DOHH2 (cell line): ENCODE measurements at regions not wholly inside any gene's neighbourhood (a gene's known extent, or its start where the extent isn't known, plus 50 kb on each side); places are given as distances from the start of the nearest gene placed in this dataset.

Source experiments
- H3F3A ChIP-seq: fragments of 200-600 bp; sonication (generic), shearing (Covaris generic); 2 replicates; pipeline ENCODE4 v1.6.0; 2016; ENCODE audit warnings: antibody characterized with exemption, mild to moderate bottlenecking; ENCODE audit not compliant: control insufficient read depth, insufficient read depth
- H3K27ac ChIP-seq: fragments of 200-600 bp; sonication (generic); 2 replicates; pipeline ENCODE4 v1.5.1; 2014; ENCODE audit warnings: low read depth, mild to moderate bottlenecking, low read length, moderate library complexity
- H3K27me3 ChIP-seq: fragments of 200-600 bp; sonication (generic); 2 replicates; pipeline ENCODE4 v1.6.1; 2014; ENCODE audit warnings: mild to moderate bottlenecking, low read length, mixed read lengths; ENCODE audit not compliant: control insufficient read depth
- H3K36me3 ChIP-seq: fragments of 200-600 bp; sonication (generic); 2 replicates; pipeline ENCODE4 v1.6.1; 2014; ENCODE audit warnings: mild to moderate bottlenecking, low read length, moderate library complexity, mixed read lengths; ENCODE audit not compliant: control insufficient read depth
- H3K4me1 ChIP-seq: fragments of 200-600 bp; sonication (generic); 2 replicates; pipeline ENCODE4 v1.6.1; 2014; ENCODE audit warnings: mild to moderate bottlenecking, low read length, mixed read lengths; ENCODE audit not compliant: control insufficient read depth
- H3K4me2 ChIP-seq: fragments of 200-600 bp; sonication (generic); 2 replicates; pipeline ENCODE4 v1.6.0; 2014; ENCODE audit warnings: mild to moderate bottlenecking, low read length, moderate library complexity
- H3K4me3 ChIP-seq: fragments of 200-600 bp; sonication (generic); 2 replicates; pipeline ENCODE4 v1.5.1; 2014; ENCODE audit warnings: mild to moderate bottlenecking, low read length, mixed read lengths
- H3K79me2 ChIP-seq: fragments of 200-600 bp; sonication (generic); 2 replicates; pipeline ENCODE4 v1.6.1; 2014; ENCODE audit warnings: mild to moderate bottlenecking, low read length, mixed read lengths; ENCODE audit not compliant: control insufficient read depth
- H3K9me2 ChIP-seq: fragments of 200-600 bp; sonication (generic); replicated peaks from 2 replicates; pipeline ENCODE4 v1.6.1; 2014; ENCODE audit warnings: mild to moderate bottlenecking, low read length, mixed read lengths; ENCODE audit not compliant: control insufficient read depth
- H3K9me3 ChIP-seq: fragments of 200-600 bp; sonication (generic); 2 replicates; pipeline ENCODE4 v1.6.1; 2014; ENCODE audit warnings: antibody characterized with exemption, low read length, mixed read lengths; ENCODE audit not compliant: control insufficient read depth, insufficient read depth
- H4K20me1 ChIP-seq: fragments of 200-600 bp; sonication (generic); 2 replicates; pipeline ENCODE4 v1.6.0; 2014; ENCODE audit warnings: low read depth, mild to moderate bottlenecking, antibody characterized with exemption, low read length, moderate library complexity; ENCODE audit not compliant: control insufficient read depth, insufficient read depth
- EZH2phosphoT487 ChIP-seq: fragments of 200-600 bp; sonication (generic); IDR thresholded peaks from 2 replicates; pipeline ENCODE4 v1.6.1; 2017; ENCODE audit warnings: borderline replicate concordance, mild to moderate bottlenecking, antibody characterized with exemption, low read length, moderate library complexity, mixed read lengths
- TF ChIP-seq, protein P1 (sequence below): fragments of 200-600 bp; sonication (generic); IDR thresholded peaks from one replicate; pipeline ENCODE4 v1.5.1; 2014; ENCODE audit warnings: antibody characterized with exemption, mild to moderate bottlenecking, low read depth, low read length; ENCODE audit not compliant: poor library complexity, severe bottlenecking

DNA sequence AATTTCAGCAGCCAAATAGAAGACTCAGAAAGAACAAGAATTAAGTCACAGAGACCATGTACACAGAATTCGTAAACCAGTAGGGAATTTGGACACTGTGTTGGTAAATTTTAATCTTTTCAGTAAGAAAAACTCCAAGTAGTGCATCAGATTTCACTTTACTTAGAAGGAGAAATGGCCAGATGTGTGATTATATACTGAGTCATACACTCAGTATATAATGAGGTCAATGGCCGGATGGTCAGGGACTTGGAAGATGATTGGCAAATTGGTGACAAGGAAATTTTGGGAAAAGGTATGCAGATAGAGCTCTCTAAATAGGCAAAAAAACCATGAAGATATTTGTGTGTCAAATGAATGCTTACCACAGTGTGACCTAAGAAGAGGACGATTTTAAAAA is 399.8 kb upstream of the LRRC7 start:
- Histone ChIP-seq H3K36me3 (no peaks in the 10 kb centered on the region), H3F3A (no peaks in the 10 kb centered on the region), H3K9me2 (no peaks in the 10 kb centered on the region), H4K20me1 (no peaks in the 10 kb centered on the region), H3K4me1 (no peaks in the 10 kb centered on the region), H3K4me2 (no peak overlapping the region), H3K27me3 (no peaks in the 10 kb centered on the region), H3K79me2 (no peaks in the 10 kb centered on the region), H3K27ac (no peak overlapping the region), H3K9me3 (no peaks in the 10 kb centered on the region), H3K4me3 (no peak overlapping the region)
- TF ChIP-seq EZH2phosphoT487: no peak

DNA sequence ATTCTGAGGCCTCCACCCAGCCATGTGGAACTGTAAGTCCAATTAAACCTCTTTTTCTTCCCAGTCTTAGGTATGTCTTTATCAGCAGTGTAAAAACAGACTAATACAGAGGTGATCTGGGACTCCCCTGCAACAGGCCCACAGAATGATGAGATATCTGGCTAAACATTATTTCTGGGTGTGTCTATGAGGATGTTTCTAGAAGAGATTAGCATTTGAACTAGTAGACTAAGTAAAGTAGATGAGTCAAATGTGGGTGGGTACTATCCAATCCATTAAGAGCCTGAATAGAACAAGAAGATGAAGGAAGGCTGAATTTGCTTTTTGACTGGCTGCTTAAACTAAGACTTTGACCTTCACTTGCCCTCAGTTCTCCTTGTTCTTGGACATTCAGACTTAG is 396.5 kb upstream of the LRRC7 start:
- no peaks in the 10 kb centered on the region for H3K4me1 ChIP-seq
- no peaks in the 10 kb centered on the region for H4K20me1 ChIP-seq
- no peaks in the 10 kb centered on the region for H3K9me3 ChIP-seq
- H3F3A ChIP-seq: no peaks in the 10 kb centered on the region
- no peaks in the 10 kb centered on the region for H3K79me2 ChIP-seq
- H3K9me2 ChIP-seq: no peaks in the 10 kb centered on the region
- no peak overlapping the region for H3K4me3 ChIP-seq
- H3K27me3 ChIP-seq: no peaks in the 10 kb centered on the region
- no peak overlapping the region for H3K4me2 ChIP-seq
- no peak overlapping the region for H3K27ac ChIP-seq
- TF ChIP-seq EZH2phosphoT487: no peak
- TF ChIP-seq, protein P1, sequence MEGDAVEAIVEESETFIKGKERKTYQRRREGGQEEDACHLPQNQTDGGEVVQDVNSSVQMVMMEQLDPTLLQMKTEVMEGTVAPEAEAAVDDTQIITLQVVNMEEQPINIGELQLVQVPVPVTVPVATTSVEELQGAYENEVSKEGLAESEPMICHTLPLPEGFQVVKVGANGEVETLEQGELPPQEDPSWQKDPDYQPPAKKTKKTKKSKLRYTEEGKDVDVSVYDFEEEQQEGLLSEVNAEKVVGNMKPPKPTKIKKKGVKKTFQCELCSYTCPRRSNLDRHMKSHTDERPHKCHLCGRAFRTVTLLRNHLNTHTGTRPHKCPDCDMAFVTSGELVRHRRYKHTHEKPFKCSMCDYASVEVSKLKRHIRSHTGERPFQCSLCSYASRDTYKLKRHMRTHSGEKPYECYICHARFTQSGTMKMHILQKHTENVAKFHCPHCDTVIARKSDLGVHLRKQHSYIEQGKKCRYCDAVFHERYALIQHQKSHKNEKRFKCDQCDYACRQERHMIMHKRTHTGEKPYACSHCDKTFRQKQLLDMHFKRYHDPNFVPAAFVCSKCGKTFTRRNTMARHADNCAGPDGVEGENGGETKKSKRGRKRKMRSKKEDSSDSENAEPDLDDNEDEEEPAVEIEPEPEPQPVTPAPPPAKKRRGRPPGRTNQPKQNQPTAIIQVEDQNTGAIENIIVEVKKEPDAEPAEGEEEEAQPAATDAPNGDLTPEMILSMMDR: no peak
- no peaks in the 10 kb centered on the region for H3K36me3 ChIP-seq

DNA sequence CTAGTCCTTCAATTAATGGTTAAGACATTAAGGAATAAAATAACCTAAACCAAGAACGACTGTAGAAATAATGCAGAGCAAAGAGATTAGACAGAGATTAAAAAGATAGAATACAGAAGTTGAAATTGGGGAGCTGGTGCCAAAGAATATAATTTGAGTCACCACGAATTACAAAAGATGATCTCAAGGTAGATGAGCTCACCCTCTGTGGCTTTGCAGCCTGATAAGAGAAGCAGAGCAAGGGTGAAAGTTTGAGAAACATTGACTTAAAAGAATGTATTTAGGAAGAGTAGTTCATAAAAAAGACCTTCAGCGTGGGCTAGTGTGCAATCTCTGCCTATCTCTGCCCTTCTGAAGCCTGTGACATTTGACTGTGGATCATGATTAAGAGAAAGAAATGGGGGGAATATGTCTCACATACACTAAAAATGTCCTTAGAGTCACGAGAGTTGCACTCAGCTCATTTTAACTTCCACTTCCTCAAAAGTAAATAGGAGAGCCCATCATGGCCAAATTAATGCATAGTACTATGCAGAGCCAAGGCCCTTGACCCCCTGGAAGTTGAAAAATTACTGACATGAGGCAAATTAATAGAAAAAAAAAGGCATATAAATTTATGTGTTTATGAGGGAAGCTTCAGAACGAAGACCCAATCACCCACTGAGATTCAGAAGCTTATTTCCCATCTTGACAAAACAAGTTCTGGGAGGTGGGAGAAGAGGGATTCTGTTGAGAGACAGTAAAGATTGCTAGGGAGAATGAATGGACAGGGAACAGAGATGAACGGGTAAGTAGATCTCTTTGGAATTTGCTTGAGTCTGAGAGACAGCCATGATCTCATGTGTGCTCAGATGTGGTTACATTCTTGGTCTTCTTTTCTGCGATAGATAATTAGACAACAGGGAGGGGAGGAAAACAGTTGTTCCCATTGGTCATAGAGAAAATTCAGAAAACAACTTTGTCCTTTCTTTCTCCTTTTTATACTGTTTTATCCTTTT is 395.4 kb upstream of the LRRC7 start:
- Histone ChIP-seq H3K9me2 (no peaks in the 10 kb centered on the region), H3F3A (no peaks in the 10 kb centered on the region), H3K79me2 (no peaks in the 10 kb centered on the region), H3K4me3 (no peak overlapping the region), H3K27ac (no peak overlapping the region), H3K4me2 (no peak overlapping the region), H3K27me3 (no peaks in the 10 kb centered on the region), H3K4me1 (no peaks in the 10 kb centered on the region), H3K36me3 (no peaks in the 10 kb centered on the region), H4K20me1 (no peaks in the 10 kb centered on the region), H3K9me3 (no peaks in the 10 kb centered on the region)
- no peak for TF ChIP-seq EZH2phosphoT487

DNA sequence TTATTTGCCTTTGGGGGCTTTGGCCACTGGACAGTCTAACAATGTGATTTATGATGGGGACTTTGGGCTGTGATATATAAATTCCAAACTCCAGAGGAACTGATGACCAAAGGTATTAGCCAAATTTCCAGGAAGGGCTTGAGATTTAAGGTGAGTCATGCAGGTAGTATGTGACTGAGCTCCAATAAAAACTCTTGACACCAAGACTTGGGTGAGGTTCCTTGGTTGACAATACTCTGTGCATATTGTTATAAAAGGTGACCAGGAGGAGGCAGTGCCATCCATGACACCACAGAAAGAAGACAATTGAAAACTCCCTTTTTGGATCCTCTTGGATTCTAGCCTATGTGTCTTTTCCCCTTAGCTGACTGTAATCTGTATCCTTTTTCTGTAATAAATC is 392.7 kb upstream of the LRRC7 start:
- H3K4me1 ChIP-seq: no peaks in the 10 kb centered on the region
- TF ChIP-seq EZH2phosphoT487: no peak
- TF ChIP-seq, protein P1: no peak
- no peaks in the 10 kb centered on the region for H3K9me2 ChIP-seq
- H3K4me2 ChIP-seq: no peak overlapping the region
- H3K4me3 ChIP-seq: no peak overlapping the region
- no peaks in the 10 kb centered on the region for H3K9me3 ChIP-seq
- H4K20me1 ChIP-seq: no peaks in the 10 kb centered on the region
- no peaks in the 10 kb centered on the region for H3K36me3 ChIP-seq
- H3K27ac ChIP-seq: no peak overlapping the region
- no peaks in the 10 kb centered on the region for H3F3A ChIP-seq
- H3K27me3 ChIP-seq: no peaks in the 10 kb centered on the region
- no peaks in the 10 kb centered on the region for H3K79me2 ChIP-seq
